ENCODE measurements at regions not wholly inside any gene's neighbourhood (a gene's known extent, or its start where the extent isn't known, plus 50 kb on each side); places are given as distances from the start of the nearest gene placed in this dataset.

GRCh38 chr2:177000061-177000714, 212.4 kb upstream of the HNRNPA3 start:
- Histone ChIP-seq H3K36me3 (replicated peaks; ENCODE audit: insufficient read depth, low read depth) (no peaks in the 10 kb centered on the region), H3K9me2 (replicated peaks; ENCODE audit: insufficient read depth) (no peaks in the 10 kb centered on the region), H3K4me2 (no peak overlapping the region), H3K27me3 (no peaks in the 10 kb centered on the region), H3K79me2 (no peaks in the 10 kb centered on the region), H3K4me3 (no peak overlapping the region), H3K9me3 (ENCODE audit: low read depth) (no peaks in the 10 kb centered on the region), H4K20me1 (ENCODE audit: insufficient read depth, poor library complexity, severe bottlenecking) (no peaks in the 10 kb centered on the region), H3K4me1 (ENCODE audit: insufficient read depth) (peaks cover 10% of the 10 kb centered on the region), H3K27ac (peak overlapping the region; percentile 65), H2AFZ (no peak overlapping the region)
- TF ChIP-seq EZH2phosphoT487 (IDR thresholded peaks at IDR 0.05; ENCODE audit: low read depth, severe bottlenecking, unreplicated experiment) (no peak), EZH2 (IDR thresholded peaks at IDR 0.05; ENCODE audit: borderline replicate concordance) (no peak), CTCF (IDR thresholded peaks at IDR 0.05; ENCODE audit: poor library complexity) (no peak)
- 85% methylated on average over 4 of the region's 4 CpGs for WGBS (ENCODE audit: low lambda C conversion rate, missing lambda C conversion rate)
- peak; percentile 20 for DNase-seq (ENCODE audit: low spot score)

- 84% methylated on average over 4 of the region's 4 CpGs for WGBS (ENCODE audit: low lambda C conversion rate, missing lambda C conversion rate)
- no peaks in the 10 kb centered on the region for H3K27me3 ChIP-seq
- no peaks in the 10 kb centered on the region for H3K9me3 ChIP-seq (ENCODE audit: low read depth)
- H3K9me2 ChIP-seq (replicated peaks; ENCODE audit: insufficient read depth), result no peaks in the 10 kb centered on the region
- H3K4me3 ChIP-seq, result no peak overlapping the region
- H3K4me1 ChIP-seq (ENCODE audit: insufficient read depth), result peaks cover 10% of the 10 kb centered on the region
- no peak for DNase-seq (ENCODE audit: low spot score)
- peak overlapping the region; percentile 65 for H3K27ac ChIP-seq
- no peaks in the 10 kb centered on the region for H4K20me1 ChIP-seq (ENCODE audit: insufficient read depth, poor library complexity, severe bottlenecking)
- TF ChIP-seq EZH2phosphoT487 (IDR thresholded peaks at IDR 0.05; ENCODE audit: low read depth, severe bottlenecking, unreplicated experiment) (no peak), CTCF (IDR thresholded peaks at IDR 0.05; ENCODE audit: poor library complexity) (no peak), EZH2 (IDR thresholded peaks at IDR 0.05; ENCODE audit: borderline replicate concordance) (no peak)
- no peaks in the 10 kb centered on the region for H3K79me2 ChIP-seq
- no peak overlapping the region for H2AFZ ChIP-seq
- no peak overlapping the region for H3K4me2 ChIP-seq
- no peaks in the 10 kb centered on the region for H3K36me3 ChIP-seq (replicated peaks; ENCODE audit: insufficient read depth, low read depth)
Observed at GRCh38 chr2:177000715-177001072, 211.9 kb upstream of the HNRNPA3 start.

DNA sequence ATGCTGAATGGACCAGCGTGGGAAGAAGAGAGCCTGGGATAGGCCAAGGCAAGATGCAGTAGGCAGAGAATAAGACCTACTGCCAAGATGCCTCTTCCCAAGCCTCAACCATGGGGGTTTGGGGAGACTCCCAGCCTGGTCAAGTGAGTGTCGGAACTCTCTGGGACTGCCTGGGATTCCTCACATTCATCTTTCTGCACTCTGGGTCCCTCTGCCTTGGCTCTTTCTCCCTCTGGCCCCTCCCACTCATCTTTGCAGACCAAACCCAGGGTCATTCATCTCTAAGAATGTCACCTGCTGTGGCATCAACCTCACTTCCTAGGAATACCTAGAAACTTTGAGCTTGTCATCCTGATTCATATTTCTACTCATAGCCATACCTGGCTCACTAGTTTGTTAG, 211.3 kb upstream of the HNRNPA3 start:
- no peaks in the 10 kb centered on the region for H3K9me3 ChIP-seq (ENCODE audit: low read depth)
- no peaks in the 10 kb centered on the region for H3K9me2 ChIP-seq (replicated peaks; ENCODE audit: insufficient read depth)
- no peaks in the 10 kb centered on the region for H3K36me3 ChIP-seq (replicated peaks; ENCODE audit: insufficient read depth, low read depth)
- H3K79me2 ChIP-seq, result no peaks in the 10 kb centered on the region
- WGBS (ENCODE audit: low lambda C conversion rate, missing lambda C conversion rate), result 98% methylated on average over 2 of the region's 2 CpGs
- H3K27ac ChIP-seq, result peak overlapping the region; percentile 65
- H2AFZ ChIP-seq, result no peak overlapping the region
- H4K20me1 ChIP-seq (ENCODE audit: insufficient read depth, poor library complexity, severe bottlenecking), result no peaks in the 10 kb centered on the region
- H3K4me1 ChIP-seq (ENCODE audit: insufficient read depth), result peaks cover 10% of the 10 kb centered on the region
- no peak for TF ChIP-seq EZH2phosphoT487 (IDR thresholded peaks at IDR 0.05; ENCODE audit: low read depth, severe bottlenecking, unreplicated experiment)
- TF ChIP-seq CTCF (IDR thresholded peaks at IDR 0.05; ENCODE audit: poor library complexity), result no peak
- TF ChIP-seq EZH2 (IDR thresholded peaks at IDR 0.05; ENCODE audit: borderline replicate concordance), result no peak
- H3K4me2 ChIP-seq, result no peak overlapping the region
- no peaks in the 10 kb centered on the region for H3K27me3 ChIP-seq
- no peak overlapping the region for H3K4me3 ChIP-seq
- no peak for DNase-seq (ENCODE audit: low spot score)
